ENCODE measurements at regions not wholly inside any gene's neighbourhood (a gene's known extent, or its start where the extent isn't known, plus 50 kb on each side); places are given as distances from the start of the nearest gene placed in this dataset.
"Not testable (repeated sequence)": the region's sequence is repeated elsewhere in the genome, so short reads cannot be mapped to it uniquely, and the experiment has no call there.

DNA sequence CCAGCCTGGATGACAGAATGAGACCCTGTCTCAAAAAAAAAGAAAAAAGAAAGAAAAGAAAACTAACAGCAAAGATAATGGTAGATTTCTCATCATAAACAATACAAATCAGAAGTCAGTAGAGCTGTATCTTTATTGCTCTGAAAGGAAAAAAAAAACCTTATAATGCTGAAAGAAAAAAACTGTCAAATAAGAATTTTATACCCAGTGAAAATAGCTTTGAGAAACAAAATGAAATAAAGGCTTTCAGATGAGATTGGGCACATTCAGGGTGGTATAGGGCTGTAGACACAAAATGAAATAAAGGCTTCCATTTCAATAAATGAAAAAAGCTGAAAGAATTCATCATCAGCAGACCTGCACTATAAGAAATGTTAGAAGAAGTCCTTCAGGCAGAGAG lies 105.0 kb upstream of the FOXN3 start:
- DNase-seq: no peak

- no peak for DNase-seq
Observed at GRCh38 chr14:89519040-89519439, 102.0 kb upstream of the FOXN3 start.

DNA sequence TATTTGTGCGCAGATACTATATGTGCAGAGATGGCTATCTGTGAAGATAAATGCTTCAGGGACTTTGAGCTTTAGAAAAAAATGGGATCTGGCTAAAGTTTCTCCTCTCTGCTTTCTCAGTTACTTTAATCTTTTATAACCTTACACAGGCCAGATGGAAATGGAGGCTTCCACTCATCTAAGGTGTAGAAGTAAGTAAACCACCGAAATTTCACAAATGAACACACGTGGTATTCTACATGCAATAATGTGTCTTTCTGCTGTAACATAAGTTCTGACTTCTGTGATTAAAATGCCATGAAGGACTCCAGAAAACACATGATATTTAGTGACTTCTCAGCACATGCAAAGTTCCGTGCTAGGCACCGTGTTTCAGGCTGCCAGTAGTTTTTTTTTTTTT lies 99.1 kb upstream of the FOXN3 start:
- DNase-seq: no peak

GRCh38 chr14:89514601-89515000 lies 97.6 kb upstream of the FOXN3 start:
- no peak for DNase-seq

DNA sequence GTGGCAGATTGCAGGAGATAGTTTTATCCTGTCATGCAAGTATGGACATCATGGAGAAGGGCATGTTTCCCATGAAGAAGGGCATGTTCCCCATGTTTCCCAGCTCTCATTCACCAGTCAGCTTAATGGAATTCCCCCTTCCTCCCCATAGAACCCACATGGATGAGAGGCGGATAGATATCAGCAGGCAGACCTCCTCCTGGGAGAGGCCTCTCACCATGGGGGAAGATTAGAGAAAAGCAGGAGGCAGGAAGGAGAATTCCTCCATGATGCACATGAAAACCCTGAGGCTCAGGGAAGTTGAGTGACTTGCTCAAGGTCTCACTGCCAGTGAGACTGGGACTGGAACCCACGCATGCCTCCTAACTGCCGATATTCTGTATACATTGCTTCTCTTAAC lies 92.9 kb upstream of the FOXN3 start:
- no peak for DNase-seq

- no peak for DNase-seq
Observed at GRCh38 chr14:89508863-89509262, 91.8 kb upstream of the FOXN3 start.

- no peak for DNase-seq
Observed at GRCh38 chr14:89507926-89508460, 91.0 kb upstream of the FOXN3 start.

DNA sequence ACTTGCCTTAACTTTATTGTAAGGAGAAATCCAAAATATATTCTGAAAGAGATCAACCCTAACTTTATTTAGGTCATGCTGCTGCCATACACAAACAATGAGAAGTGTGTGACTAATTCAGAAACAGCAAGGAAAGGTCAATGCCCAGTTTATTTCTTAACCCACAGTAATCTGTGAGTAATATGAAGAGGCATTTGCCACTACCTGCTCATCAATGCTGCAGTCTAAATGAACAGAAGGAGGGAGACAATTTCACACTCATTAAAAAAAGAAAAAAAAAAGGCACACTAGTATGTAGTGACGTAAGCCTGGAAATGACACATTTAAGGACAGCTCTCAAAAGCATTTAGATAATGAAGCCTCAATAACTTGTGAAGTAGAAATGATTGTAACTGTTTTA lies 90.5 kb upstream of the FOXN3 start:
- peak in 1 of 2 donors; percentile 22 for DNase-seq

DNA sequence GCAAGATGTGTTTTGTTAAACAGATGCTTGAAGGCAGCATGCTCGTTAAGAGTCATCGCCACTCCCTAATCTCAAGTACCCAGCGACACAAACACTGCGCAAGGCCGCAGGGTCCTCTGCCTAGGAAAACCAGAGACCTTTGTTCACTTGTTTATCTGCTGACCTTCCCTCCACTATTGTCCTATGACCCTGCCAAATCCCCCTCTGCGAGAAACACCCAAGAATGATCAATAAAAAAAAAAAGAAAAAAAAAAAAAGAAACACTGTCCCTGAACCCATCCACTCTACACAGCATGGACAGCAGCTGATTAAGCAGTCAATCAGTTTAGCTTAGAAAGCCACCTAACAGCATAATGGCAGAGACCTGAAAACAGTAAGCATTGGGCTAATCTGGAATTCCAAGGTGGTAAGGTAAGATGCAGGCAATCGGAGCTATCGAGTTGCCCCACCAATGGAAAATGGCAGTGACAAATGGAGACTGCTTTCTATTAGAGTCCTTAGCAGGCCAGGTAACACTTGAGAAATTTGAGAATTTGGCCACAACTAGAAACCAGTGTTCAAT lies 89.9 kb upstream of the FOXN3 start:
- DNase-seq: not testable (repeated sequence)

DNA sequence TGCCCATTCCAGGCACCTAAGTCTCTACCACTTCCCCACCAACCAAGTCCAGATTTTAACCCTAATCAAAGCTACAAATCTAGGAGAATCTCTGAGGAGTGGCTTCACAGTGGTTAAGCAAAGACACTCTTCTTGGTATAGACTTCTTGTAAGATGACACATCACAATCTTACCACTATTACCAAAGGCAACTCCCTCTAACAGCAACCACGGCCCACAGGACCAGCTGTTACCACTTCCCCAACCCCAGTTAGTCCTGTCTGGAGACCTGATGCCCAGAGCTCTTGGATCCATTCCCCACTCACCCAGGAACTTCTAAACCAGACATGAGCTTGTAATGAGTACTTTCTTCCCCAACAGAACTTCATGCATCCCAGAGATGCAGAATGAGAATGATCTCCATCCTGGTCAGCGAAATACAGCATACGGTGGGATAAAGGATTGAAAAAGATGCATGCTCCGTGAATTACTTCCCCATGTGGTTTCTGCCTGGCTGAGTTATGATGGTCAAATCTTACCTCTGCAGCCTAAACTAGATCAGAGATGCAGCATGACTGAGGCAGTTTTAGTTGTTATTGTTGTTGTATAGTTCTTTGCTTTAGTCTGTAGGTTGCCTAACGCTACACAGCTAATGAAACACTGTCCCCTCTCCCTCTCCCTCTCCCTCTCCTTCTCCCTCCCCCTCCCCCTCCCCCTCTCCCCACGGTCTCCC lies 87.7 kb upstream of the FOXN3 start:
- peak; percentile 87 for DNase-seq

GRCh38 chr14:89504091-89504490 lies 87.1 kb upstream of the FOXN3 start:
- DNase-seq: peak; percentile 67 to 78

DNA sequence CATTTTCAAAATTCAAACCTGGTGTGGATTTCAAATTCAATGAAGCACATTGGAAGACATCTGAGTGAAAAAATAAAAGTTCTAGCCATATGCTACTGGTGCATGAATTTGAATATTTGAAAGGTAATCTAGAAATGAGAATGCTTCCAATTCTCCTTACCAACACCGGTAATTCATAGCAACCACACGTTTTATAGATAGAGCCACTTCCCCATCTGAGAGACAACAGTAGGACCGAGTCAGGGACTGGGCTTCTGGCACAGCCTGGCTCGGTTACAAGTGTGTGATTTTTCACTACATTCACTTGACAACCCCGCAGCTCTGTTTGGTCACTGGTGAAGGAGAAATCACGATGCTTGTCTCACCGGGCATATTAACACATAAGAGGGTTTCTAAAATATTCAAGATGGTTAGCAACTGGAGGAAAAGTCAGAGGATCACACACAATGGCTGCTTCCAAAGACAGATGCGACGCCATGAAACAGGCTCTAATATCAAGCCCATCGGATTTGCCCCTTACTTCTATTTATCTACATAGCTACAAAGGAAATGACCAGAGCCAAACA lies 86.5 kb upstream of the FOXN3 start:
- DNase-seq: no peak

- DNase-seq: no peak
Observed at GRCh38 chr14:89502966-89503365, 85.9 kb upstream of the FOXN3 start.

DNA sequence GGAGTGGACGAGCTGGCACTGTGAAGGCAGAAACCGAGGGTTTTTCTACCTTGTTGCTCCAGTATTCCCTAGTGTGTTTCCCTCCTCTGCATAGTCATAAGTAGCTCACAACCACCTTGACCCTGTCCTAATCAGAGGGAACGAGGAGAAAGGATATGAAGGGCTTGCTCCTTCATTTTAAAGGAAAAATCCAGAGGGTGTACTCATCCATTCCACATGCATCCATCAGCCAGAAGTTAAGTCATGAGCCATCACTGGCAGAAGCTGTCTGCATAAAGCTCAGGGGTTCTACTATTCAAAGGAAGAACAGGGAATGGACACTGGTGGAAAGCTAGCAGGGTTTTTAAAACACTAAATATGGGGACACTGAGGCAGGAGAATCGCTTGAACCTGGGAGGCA lies 84.3 kb upstream of the FOXN3 start:
- DNase-seq: no peak

DNA sequence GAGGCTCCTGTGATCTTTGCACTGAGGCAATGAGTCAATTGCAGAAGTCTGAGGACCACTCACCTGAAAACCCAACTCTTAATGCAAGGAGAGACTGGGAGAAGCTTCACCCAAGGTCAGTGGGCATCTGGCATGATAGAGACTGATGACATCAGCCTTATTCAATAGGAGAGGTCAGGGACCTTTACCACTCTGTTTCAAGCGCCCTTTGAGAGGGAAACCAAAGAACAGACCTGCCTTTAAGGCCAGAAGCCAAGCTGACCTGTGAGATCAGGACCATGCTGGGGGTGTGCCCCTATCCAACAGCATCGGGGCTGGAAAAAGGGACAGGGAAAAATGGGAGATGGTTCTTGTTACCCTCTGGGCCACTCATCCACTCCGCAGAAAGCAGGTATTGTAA lies 83.3 kb upstream of the FOXN3 start:
- DNase-seq: no peak

DNA sequence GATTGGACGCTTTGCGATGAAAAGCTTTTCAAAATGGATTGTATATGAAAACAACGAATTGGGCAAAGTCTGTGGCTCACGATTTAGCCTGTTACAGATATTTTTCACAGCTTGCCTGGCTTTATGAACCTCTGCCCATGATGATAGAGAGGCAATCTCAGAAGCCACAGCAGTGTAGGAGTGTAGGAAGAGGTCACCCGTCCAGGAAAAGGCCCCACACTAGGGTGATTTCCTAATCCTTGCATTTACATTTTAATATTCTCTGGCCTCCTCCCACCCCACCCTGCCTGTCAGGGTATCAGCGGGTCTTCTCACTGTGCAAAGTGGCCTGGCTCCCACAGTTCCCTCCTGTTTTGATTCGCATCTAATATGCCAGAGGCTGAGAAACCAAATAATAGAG lies 81.8 kb upstream of the FOXN3 start:
- DNase-seq: peak; percentile 61 to 77

- no peak for DNase-seq
Observed at GRCh38 chr14:89495718-89496117, 78.7 kb upstream of the FOXN3 start.

DNA sequence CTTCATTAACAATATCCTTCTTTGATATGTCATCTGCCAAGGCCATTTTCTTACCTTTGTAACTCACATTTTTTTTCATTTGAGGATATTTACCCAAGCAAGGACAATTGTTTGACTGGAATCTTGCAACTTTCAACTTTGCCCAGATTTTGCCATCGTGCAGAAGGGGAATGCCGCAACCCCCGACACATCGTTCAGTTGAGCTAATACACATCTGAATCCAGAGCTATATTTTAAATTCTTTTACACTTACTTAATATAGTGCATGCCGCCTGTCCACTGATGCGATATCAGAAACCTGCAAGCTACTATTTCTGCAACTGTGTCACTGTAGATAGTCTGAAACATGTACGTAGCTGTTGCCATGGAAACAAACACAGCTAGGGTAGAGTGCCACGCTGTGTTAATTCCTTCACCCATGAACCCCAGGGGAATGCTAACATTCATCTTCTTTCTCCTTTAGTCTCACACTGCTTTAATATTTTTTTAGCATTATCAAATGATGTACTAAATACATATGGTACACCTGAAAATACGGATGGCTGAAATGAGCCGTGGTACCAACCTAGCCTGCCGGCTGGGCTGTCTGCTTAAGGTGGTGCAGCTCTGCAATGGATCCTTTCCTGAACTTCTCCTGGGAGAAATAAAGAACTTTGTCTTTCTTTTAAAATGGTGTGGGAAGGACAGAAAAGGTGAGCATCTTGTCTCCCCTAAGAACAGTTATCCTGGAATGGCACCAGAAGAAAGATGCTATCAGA lies 77.0 kb upstream of the FOXN3 start:
- no peak for DNase-seq

- DNase-seq: no peak
Observed at GRCh38 chr14:89493406-89493805, 76.4 kb upstream of the FOXN3 start.

DNA sequence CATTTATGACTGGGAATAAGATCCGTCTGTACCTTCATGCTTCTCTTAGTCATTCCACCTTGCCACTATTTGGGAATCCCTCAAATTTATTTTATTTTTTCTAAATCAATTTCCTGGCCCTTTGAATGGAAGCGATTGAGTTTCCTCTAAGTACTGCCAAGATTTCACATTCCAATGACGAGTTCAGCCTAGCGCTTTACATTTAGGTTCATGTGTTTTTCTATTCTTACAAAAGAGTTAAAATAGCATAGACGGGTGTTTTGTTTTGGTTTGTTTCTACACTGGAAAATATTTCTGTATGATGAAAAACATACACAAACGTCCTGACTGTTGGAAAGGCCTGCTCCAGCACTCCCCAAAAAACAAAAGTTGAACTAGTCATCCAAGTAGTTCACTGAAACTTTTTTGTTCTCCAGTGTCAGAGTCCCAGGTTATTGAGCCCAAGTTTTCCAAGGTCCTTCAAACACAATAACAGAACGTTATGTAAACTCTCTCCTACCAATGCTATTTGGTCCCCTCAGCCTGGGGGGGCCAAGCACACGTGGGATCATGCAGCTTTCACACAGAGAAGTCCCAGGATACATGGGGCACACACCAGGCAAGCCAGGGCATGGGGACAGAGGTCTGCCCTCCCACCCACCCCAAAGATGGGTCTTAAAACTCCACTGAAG lies 74.8 kb upstream of the FOXN3 start:
- no peak for DNase-seq

DNA sequence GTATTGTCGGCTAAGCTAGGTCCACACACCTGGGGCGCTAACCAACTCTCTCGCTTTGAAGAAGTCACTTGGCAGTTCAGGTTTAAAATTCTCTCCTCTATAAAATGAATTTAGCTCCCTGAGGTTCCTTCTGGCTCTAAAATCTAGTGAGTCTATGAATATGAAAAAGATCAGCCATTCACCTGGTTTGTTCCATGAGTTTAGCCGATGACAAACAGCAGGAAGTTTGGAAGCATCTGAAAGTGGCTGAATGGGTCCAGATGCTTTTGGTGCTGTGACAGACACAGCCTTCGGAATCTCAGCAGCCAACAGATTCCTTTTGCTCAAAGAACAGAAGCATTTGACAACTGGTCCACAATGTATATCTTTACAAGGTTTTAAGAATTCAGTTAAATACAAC lies 73.4 kb upstream of the FOXN3 start:
- DNase-seq: no peak

GRCh38 chr14:89489761-89490437 lies 72.9 kb upstream of the FOXN3 start:
- DNase-seq: no peak

All from inflammatory macrophage (primary cell).